CD14-positive monocyte (primary cell): ENCODE measurements at regions not wholly inside any gene's neighbourhood (a gene's known extent, or its start where the extent isn't known, plus 50 kb on each side); places are given as distances from the start of the nearest gene placed in this dataset.
"Not testable (repeated sequence)": the region's sequence is repeated elsewhere in the genome, so short reads cannot be mapped to it uniquely, and the experiment has no call there.

Experiments
- DNase-seq, 3 donors: peaks; one replicate each; pipeline ENCODE4 v3.0.0-alpha.2; 2011 to 2022
- H2AFZ ChIP-seq: 2 replicates; pipeline ENCODE4 v1.6.0; 2012; ENCODE audit warnings: mild to moderate bottlenecking, low read depth, low read length, inconsistent platforms; ENCODE audit not compliant: insufficient read depth, poor library complexity, severe bottlenecking
- H3K27ac ChIP-seq, 2 donors: 1 replicate in 1 of 2; 2 replicates in 1 of 2; pipeline ENCODE4 v1.5.1; 2012 to 2013; ENCODE audit warnings: low read length in 2 of 2, control low read depth in 1 of 2, inconsistent platforms in 1 of 2, low read depth in 1 of 2, mild to moderate bottlenecking in 1 of 2
- H3K27me3 ChIP-seq, 2 donors: one replicate each; pipeline versions ENCODE4 v1.6.0 to v1.6.1; 2011 to 2013; ENCODE audit warnings: low read length in 2 of 2; ENCODE audit not compliant: control insufficient read depth in 2 of 2, insufficient read depth in 2 of 2
- H3K36me3 ChIP-seq, 2 donors: replicated peaks in 1 of 2; 1 replicate in 1 of 2; 2 replicates in 1 of 2; pipeline versions ENCODE4 v1.5.1 to v1.6.1; 2012 to 2013; ENCODE audit warnings: low read length in 2 of 2, control low read depth in 1 of 2, inconsistent platforms in 1 of 2, mild to moderate bottlenecking in 1 of 2; ENCODE audit not compliant: insufficient read depth in 2 of 2, control insufficient read depth in 1 of 2
- H3K4me1 ChIP-seq, 2 donors: 1 replicate in 1 of 2; 2 replicates in 1 of 2; pipeline versions ENCODE4 v1.5.1 to v1.6.1; 2012 to 2013; ENCODE audit warnings: low read length in 2 of 2, control low read depth in 1 of 2, inconsistent platforms in 1 of 2, mild to moderate bottlenecking in 1 of 2, moderate library complexity in 1 of 2; ENCODE audit not compliant: insufficient read depth in 2 of 2, control insufficient read depth in 1 of 2
- H3K4me2 ChIP-seq: replicated peaks from 2 replicates; pipeline ENCODE3; 2012; ENCODE audit warnings: low read length, moderate library complexity, mild to moderate bottlenecking; ENCODE audit not compliant: poor library complexity, severe bottlenecking; ENCODE audit errors: extremely low read depth
- H3K4me3 ChIP-seq, 3 experiments: fragments of 200-600 bp in 1 of 3; sonication (generic) in 1 of 3; replicated peaks in 1 of 3; 1 replicate in 2 of 3; 2 replicates in 1 of 3; pipeline ENCODE4 v1.5.1; 2011 to 2013; ENCODE audit warnings: low read length in 3 of 3, mild to moderate bottlenecking in 3 of 3, control low read depth in 2 of 3, low read depth in 2 of 3, inconsistent platforms in 1 of 3, moderate library complexity in 1 of 3
- H3K79me2 ChIP-seq: 2 replicates; pipeline ENCODE4 v1.6.0; 2012; ENCODE audit warnings: mild to moderate bottlenecking, control low read depth, inconsistent platforms, low read length, moderate library complexity; ENCODE audit not compliant: insufficient read depth
- H3K9ac ChIP-seq: 2 replicates; pipeline ENCODE4 v1.6.0; 2017; ENCODE audit warnings: low read length, mild to moderate bottlenecking; ENCODE audit not compliant: insufficient read depth, poor library complexity, severe bottlenecking
- H3K9me3 ChIP-seq, 2 donors: replicated peaks in 1 of 2; 1 replicate in 1 of 2; 2 replicates in 1 of 2; pipeline versions ENCODE4 v1.5.1 to v1.6.1; 2012 to 2013; ENCODE audit warnings: low read length in 2 of 2, control low read depth in 1 of 2; ENCODE audit not compliant: control insufficient read depth in 1 of 2, insufficient read depth in 1 of 2
- H4K20me1 ChIP-seq: 2 replicates; pipeline ENCODE4 v1.6.0; 2012; ENCODE audit warnings: mild to moderate bottlenecking, low read length, control low read depth, moderate library complexity; ENCODE audit not compliant: insufficient read depth
- H3K27ac Mint-ChIP-seq, 7 donors: one replicate each; pipeline ENCODE4 v1.8.0; 2020; ENCODE audit warnings: mild to moderate bottlenecking in 7 of 7, mixed read lengths in 7 of 7, moderate library complexity in 6 of 7, inconsistent platforms in 2 of 7
- H3K27me3 Mint-ChIP-seq, 3 donors: one replicate each; pipeline ENCODE4 v1.8.0; 2021 to 2022; ENCODE audit warnings: low read depth in 3 of 3, mild to moderate bottlenecking in 3 of 3, mixed read lengths in 3 of 3, moderate library complexity in 3 of 3, inconsistent platforms in 1 of 3
- H3K36me3 Mint-ChIP-seq, 2 donors: one replicate each; pipeline ENCODE4 v1.8.0; 2020; ENCODE audit warnings: mixed read lengths in 2 of 2, inconsistent platforms in 1 of 2, mild to moderate bottlenecking in 1 of 2
- H3K4me1 Mint-ChIP-seq: one replicate; pipeline ENCODE4 v1.8.0; 2020; ENCODE audit warnings: mild to moderate bottlenecking, mixed read lengths
- H3K4me3 Mint-ChIP-seq, 2 donors: one replicate each; pipeline ENCODE4 v1.8.0; 2020; ENCODE audit warnings: mild to moderate bottlenecking in 2 of 2, mixed read lengths in 2 of 2, moderate library complexity in 1 of 2
- H3K9me3 Mint-ChIP-seq, 7 donors: one replicate each; pipeline ENCODE4 v1.8.0; 2020 to 2022; ENCODE audit warnings: mixed read lengths in 7 of 7, mild to moderate bottlenecking in 6 of 7, moderate library complexity in 6 of 7, inconsistent platforms in 2 of 7
- CTCF ChIP-seq: fragments of 200-600 bp; IDR thresholded peaks from one replicate; pipeline ENCODE4 v1.8.0; 2022; ENCODE audit warnings: antibody characterized with exemption, mild to moderate bottlenecking
- whole genome bisulfite sequencing: methylation state at CpG from one replicate; pipeline ENCODE4 v1.1.5; 2013; ENCODE audit warnings: missing lambda C conversion rate; ENCODE audit not compliant: insufficient coverage; 5-methylcytosine and 5-hydroxymethylcytosine counted together
- intact Hi-C, 2 donors: fragments of 100-400 bp; cut with micrococcal nuclease; formaldehyde crosslinking; loops; one replicate each; pipeline versions ENCODE4 v1.15.0 to v1.15.1; 2023

DNA sequence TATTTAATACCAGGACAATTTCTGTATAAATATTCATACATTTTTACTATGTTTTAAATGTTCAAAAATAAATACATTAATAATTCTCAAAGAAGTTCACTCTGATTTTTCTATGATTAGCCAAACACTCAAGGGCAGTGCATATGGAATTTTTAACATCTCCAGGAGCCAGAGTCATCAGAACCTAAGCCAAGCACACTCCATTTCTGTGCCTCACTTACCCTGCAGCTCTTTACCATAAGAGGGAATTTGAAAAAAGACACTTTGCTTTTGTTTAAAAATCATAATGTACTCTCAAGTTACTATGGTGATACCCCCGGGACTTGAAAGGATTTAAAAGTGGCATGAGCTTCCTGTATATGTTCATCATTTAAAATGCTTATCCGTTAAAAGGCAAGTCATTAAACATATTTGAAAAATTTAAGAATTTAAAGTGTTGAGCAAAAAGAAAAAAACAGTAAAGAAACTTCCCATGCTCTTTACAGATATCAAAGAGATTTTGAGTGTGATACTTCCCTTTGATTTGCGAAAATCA, 747.4 kb upstream of the NECTIN3 start:
- H3K36me3 ChIP-seq = no peaks in the 10 kb centered on the region
- no CpG with 5 or more reads among the region's 3 CpGs for WGBS

DNA sequence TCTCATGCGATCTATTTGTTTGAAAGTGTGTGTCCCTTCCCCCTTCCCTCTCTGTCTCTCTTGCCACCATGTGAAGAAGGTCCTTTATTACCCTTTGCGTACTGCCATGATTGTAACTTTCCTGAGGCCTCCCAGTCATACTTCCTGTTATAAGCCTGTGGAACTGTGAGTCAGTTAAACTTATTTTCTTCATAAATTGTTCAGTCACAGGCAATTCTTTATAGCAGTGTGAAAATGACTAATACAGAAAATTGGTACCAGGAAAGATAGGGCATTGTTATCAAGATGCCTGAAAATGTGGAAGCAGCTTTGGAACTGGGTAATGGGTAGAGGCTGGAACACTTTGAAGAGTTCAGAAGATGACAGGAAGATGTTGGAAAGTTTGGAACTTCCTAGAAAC, 743.7 kb upstream of the NECTIN3 start:
- no peaks in the 10 kb centered on the region for H3K79me2 ChIP-seq
- H2AFZ ChIP-seq = no peak overlapping the region
- WGBS = no CpG with 5 or more reads among the region's 2 CpGs
- intact Hi-C loops = no loop called here
- peaks cover 0 to 15% of the 10 kb centered on the region in 2 donors for H3K9me3 ChIP-seq
- no peak overlapping the region for H3K27ac Mint-ChIP-seq
- H3K4me3 ChIP-seq = no peak overlapping the region
- no peaks in the 10 kb centered on the region for H3K27me3 ChIP-seq
- H3K4me1 Mint-ChIP-seq = no peaks in the 10 kb centered on the region
- H3K4me2 ChIP-seq = no peak overlapping the region
- H3K27ac ChIP-seq = no peak overlapping the region
- no peak for DNase-seq
- no peaks in the 10 kb centered on the region for H3K4me1 ChIP-seq
- no peaks in the 10 kb centered on the region for H3K36me3 Mint-ChIP-seq
- no peaks in the 10 kb centered on the region for H3K36me3 ChIP-seq
- H3K27me3 Mint-ChIP-seq = no peaks in the 10 kb centered on the region
- peaks cover 2 to 13% (median 9%) of the 10 kb centered on the region in 7 donors for H3K9me3 Mint-ChIP-seq
- no peak for TF ChIP-seq CTCF
- H3K9ac ChIP-seq = no peak overlapping the region
- no peak overlapping the region for H3K4me3 Mint-ChIP-seq
- H4K20me1 ChIP-seq = no peaks in the 10 kb centered on the region

More for the DNA sequence above, 747.4 kb upstream of the NECTIN3 start:
- Mint-ChIP-seq H3K4me3 (no peak overlapping the region), H3K27me3 (no peaks in the 10 kb centered on the region), H3K4me1 (no peaks in the 10 kb centered on the region), H3K9me3 (peaks cover 0 to 11% (median 6%) of the 10 kb centered on the region in 7 donors), H3K27ac (no peak overlapping the region), H3K36me3 (no peaks in the 10 kb centered on the region)
- peaks cover 0 to 7% of the 10 kb centered on the region in 2 donors for H3K9me3 ChIP-seq
- no peaks in the 10 kb centered on the region for H3K4me1 ChIP-seq
- no peak overlapping the region for H3K4me3 ChIP-seq
- H3K4me2 ChIP-seq = no peak overlapping the region
- TF ChIP-seq CTCF = no peak
- no peak overlapping the region for H3K9ac ChIP-seq
- H4K20me1 ChIP-seq = no peaks in the 10 kb centered on the region
- no peak overlapping the region for H2AFZ ChIP-seq
- intact Hi-C loops = no loop called here
- no peaks in the 10 kb centered on the region for H3K79me2 ChIP-seq
- H3K27me3 ChIP-seq = no peaks in the 10 kb centered on the region
- DNase-seq = no peak
- no peak overlapping the region for H3K27ac ChIP-seq

- intact Hi-C loops, H3K9ac ChIP-seq, H3K79me2 ChIP-seq, H3K4me1 Mint-ChIP-seq, H3K4me3 Mint-ChIP-seq, H3K27me3 ChIP-seq, H3K36me3 ChIP-seq, H3K27ac ChIP-seq, H3K4me3 ChIP-seq, H4K20me1 ChIP-seq, H3K27ac Mint-ChIP-seq, H3K27me3 Mint-ChIP-seq, H2AFZ ChIP-seq, H3K36me3 Mint-ChIP-seq, H3K4me2 ChIP-seq, H3K4me1 ChIP-seq, DNase-seq: not testable (repeated sequence)
- H3K9me3 Mint-ChIP-seq = peaks cover 4 to 20% (median 10%) of the 10 kb centered on the region in 7 donors
- peaks cover 0 to 15% of the 10 kb centered on the region in 2 donors for H3K9me3 ChIP-seq
- no CpG with 5 or more reads among the region's 2 CpGs for WGBS
Observed at GRCh38 chr3:110331562-110331961, 740.1 kb upstream of the NECTIN3 start.
